WI38 (cell line): ENCODE measurements at regions not wholly inside any gene's neighbourhood (a gene's known extent, or its start where the extent isn't known, plus 50 kb on each side); places are given as distances from the start of the nearest gene placed in this dataset.
"Not testable (repeated sequence)": the region's sequence is repeated elsewhere in the genome, so short reads cannot be mapped to it uniquely, and the experiment has no call there.

Source experiments
- H3K4me3 ChIP-seq: 2 replicates; pipeline ENCODE4 v1.5.1; 2011; ENCODE audit warnings: low read depth, mild to moderate bottlenecking, control low read depth, low read length
- CTCF ChIP-seq: IDR thresholded peaks from 2 replicates; pipeline ENCODE4 v1.5.1; 2012; ENCODE audit warnings: low read depth, mild to moderate bottlenecking, control low read depth, low read length

GRCh38 chr5:56386046-56386445, 152.9 kb upstream of the ANKRD55 start:
- H3K4me3 ChIP-seq, result no peak overlapping the region
- no peak for TF ChIP-seq CTCF

DNA sequence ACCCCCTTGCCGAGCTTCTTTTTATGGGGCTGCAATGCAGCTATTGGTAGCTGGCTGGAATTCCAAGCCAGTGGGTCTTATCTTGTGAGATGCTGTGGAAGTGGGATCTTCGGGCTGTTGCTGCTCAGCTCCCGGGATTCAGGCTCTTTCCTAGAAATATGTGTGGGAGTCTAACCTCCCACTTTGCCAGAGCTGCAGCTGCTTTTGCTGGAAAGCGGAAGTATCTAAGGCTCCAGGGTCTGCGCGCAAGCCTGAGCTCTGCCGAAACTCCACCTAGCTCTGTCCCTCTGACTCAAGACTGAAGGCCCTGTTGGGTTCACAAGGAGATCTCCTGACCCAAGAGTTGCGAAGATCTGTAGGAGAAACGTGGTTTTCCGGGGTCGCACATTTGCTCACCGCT, 151.1 kb upstream of the ANKRD55 start:
- no peak for TF ChIP-seq CTCF
- no peak overlapping the region for H3K4me3 ChIP-seq

- no peak for TF ChIP-seq CTCF
- no peak overlapping the region for H3K4me3 ChIP-seq
Observed at GRCh38 chr5:56383761-56384160, 150.6 kb upstream of the ANKRD55 start.

GRCh38 chr5:56382896-56383295, 149.8 kb upstream of the ANKRD55 start:
- no peak overlapping the region for H3K4me3 ChIP-seq
- TF ChIP-seq CTCF, result no peak

DNA sequence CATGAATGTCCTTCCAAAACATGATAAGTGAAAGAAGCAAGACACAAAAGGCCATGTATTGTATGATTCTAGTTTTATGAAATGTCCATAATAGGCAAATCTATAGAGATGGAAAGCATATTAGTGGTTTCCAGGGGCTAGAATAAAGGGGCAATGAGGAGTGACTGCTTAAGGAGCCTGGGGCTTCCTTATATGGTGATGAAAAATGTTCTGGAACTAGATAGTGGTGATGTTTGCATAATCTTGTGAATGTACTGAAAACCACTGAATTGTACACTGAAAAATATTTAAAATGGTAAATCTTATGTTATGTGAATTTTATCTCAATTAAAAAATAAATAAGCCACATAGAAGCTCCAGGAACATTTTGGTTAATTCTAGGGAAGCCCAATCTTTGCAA, 144.4 kb upstream of the ANKRD55 start:
- no peak overlapping the region for H3K4me3 ChIP-seq
- TF ChIP-seq CTCF, result no peak

DNA sequence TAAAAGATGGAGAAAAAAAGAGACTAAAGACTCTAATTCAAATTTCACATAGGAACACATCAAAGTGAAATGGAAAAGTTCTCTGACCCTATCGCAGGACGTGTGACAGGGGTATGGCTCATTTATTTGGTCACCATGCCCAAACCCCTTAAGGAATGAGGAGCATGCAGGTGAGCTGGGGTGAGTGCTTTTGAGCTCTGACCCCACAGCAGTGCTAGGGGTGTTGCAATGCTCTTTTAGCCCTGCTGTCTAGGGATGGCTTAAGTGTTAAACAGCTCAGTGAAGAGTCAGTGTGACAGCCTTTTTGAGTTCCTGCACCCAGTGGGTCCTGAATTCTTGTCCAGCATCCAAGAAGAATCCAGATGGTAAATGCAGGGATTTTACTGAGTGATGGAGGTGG, 143.0 kb upstream of the ANKRD55 start:
- no peak overlapping the region for H3K4me3 ChIP-seq

DNA sequence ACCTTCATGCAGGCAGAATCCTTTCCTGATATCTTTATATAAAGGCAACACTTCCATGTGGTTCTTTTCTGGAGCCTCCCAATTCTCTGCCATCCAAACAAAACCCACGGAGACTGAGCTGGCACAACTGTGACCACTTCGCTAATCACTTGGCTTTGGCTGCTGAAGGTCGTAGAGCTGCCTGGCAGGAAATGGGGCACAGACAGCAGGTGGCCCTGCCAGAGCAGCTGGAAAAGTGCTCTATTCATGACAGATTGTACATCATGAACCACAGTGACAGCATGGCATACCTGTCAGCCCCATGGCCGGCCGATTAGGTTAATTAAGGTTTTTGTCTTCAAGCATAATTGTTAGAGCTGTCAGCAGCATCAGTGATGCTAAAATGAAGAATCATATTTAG, 141.9 kb upstream of the ANKRD55 start:
- no peak overlapping the region for H3K4me3 ChIP-seq
- TF ChIP-seq CTCF, result no peak

More for the DNA sequence above, 143.0 kb upstream of the ANKRD55 start:
- TF ChIP-seq CTCF, result no peak

DNA sequence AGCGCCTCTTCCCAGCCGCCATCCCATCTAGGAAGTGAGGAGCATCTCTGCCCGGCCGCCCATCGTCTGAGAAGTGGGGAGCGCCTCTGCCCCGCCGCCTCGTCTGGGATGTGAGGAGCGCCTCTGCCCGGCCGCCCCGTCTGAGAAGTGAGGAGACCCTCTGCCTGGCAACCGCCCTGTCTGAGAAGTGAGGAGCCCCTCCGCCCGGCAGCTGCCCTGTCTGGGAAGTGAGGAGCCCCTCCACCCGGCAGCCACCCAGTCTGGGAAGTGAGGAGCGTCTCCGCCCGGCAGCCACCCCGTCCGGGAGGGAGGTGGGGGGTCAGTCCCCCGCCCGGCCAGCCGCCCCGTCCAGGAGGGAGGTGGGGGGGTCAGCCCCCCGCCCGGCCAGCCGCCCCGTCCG, 139.4 kb upstream of the ANKRD55 start:
- H3K4me3 ChIP-seq, result not testable (repeated sequence)
